HCT116 (cell line): ENCODE measurements at regions not wholly inside any gene's neighbourhood (a gene's known extent, or its start where the extent isn't known, plus 50 kb on each side); places are given as distances from the start of the nearest gene placed in this dataset.

Experiments
- ATAC-seq: fragments of 200-7000 bp; cut with Tn5 transposase; 2 replicates; pipeline ENCODE4 v1.9.1; 2020; ENCODE audit warnings: mild to moderate bottlenecking, moderate library complexity
- BruUV-seq: library from RNA; stranded (reverse); fragments of 400-500 nt; replicated peaks from 2 replicates; lab custom pipeline; 2021; lab: Mats Ljungman, UMichigan
- CTCF ChIA-PET: fragments of 300-600 bp; sonication (Branson Sonifier 250); formaldehyde crosslinking; loops from one replicate; lab custom pipeline; 2021; ENCODE audit warnings: antibody characterized with exemption; lab: Charles Lee
- POLR2A ChIA-PET: fragments of 300-600, 350-600 bp; sonication (Branson Sonifier 250); formaldehyde crosslinking; loops from one replicate; lab custom pipeline; 2021; ENCODE audit warnings: antibody characterized with exemption; lab: Charles Lee
- RAD21 ChIA-PET, 2 experiments: fragments of 300-600 bp; sonication (Branson Sonifier 250); formaldehyde crosslinking; loops; one replicate each; lab custom pipeline; 2023; ENCODE audit warnings: low total read pairs in 2 of 2; ENCODE audit not compliant: uncharacterized antibody in 2 of 2, unreplicated experiment in 2 of 2, low non-redundant PET in 1 of 2; lab: Charles Lee
- DNase-seq: peaks from one replicate; pipeline ENCODE4 v3.0.0-alpha.2; 2010; ENCODE audit warnings: low read depth, low spot score
- H2AFZ ChIP-seq: fragments of 200-600 bp; shearing (Covaris generic), sonication (generic); 2 replicates; pipeline ENCODE4 v1.6.1; 2017; ENCODE audit warnings: low read depth, mixed run types, mixed read lengths, antibody characterized with exemption, low read length; ENCODE audit not compliant: poor library complexity, severe bottlenecking
- H3K27ac ChIP-seq: 2 replicates; pipeline ENCODE4 v1.5.1; 2012; ENCODE audit warnings: low read depth, low read length
- H3K27me3 ChIP-seq: fragments of 200-600 bp; sonication (generic); 2 replicates; pipeline ENCODE4 v1.6.1; 2016; ENCODE audit warnings: mixed run types, low read length, mixed read lengths; ENCODE audit not compliant: insufficient read depth
- H3K36me3 ChIP-seq, 2 experiments: fragments of 200-500 bp in 1 of 2; fragments of 200-600 bp in 1 of 2; sonication (Bioruptor generic) in 1 of 2; sonication (generic) in 1 of 2; 2 replicates each; pipeline versions ENCODE4 v1.5.1 to v1.6.1; 2014 to 2016; ENCODE audit warnings: low read length in 2 of 2, inconsistent platforms in 1 of 2, mixed read lengths in 1 of 2, mixed run types in 1 of 2; ENCODE audit not compliant: insufficient read depth in 2 of 2, control insufficient read depth in 1 of 2
- H3K4me1 ChIP-seq, 2 experiments: fragments of 200-600 bp in 1 of 2; sonication (generic) in 1 of 2; 2 replicates each; pipeline versions ENCODE4 v1.5.1 to v1.6.1; 2012 to 2017; ENCODE audit warnings: low read length in 2 of 2, inconsistent platforms in 1 of 2, mild to moderate bottlenecking in 1 of 2, mixed read lengths in 1 of 2, mixed run types in 1 of 2, moderate library complexity in 1 of 2; ENCODE audit not compliant: insufficient read depth in 2 of 2, control insufficient read depth in 1 of 2
- H3K4me2 ChIP-seq: fragments of 200-600 bp; sonication (generic); 2 replicates; pipeline ENCODE4 v1.6.1; 2017; ENCODE audit warnings: mixed run types, low read length, mixed read lengths
- H3K4me3 ChIP-seq, 2 experiments: fragments of 200-600 bp in 1 of 2; sonication (generic) in 1 of 2; replicated peaks in 1 of 2; 2 replicates each; pipeline ENCODE4 v1.5.1; 2011 to 2016; ENCODE audit warnings: low read length in 2 of 2, control low read depth in 1 of 2, low read depth in 1 of 2, mild to moderate bottlenecking in 1 of 2, mixed read lengths in 1 of 2, mixed run types in 1 of 2
- H3K79me2 ChIP-seq: fragments of 200-600 bp; sonication (generic); 2 replicates; pipeline ENCODE4 v1.6.1; 2017; ENCODE audit warnings: mild to moderate bottlenecking, mixed run types, low read length, moderate library complexity, mixed read lengths; ENCODE audit not compliant: insufficient read depth
- H3K9ac ChIP-seq: fragments of 200-600 bp; sonication (generic); 2 replicates; pipeline ENCODE4 v1.6.1; 2016; ENCODE audit warnings: low read length, mixed read lengths
- H3K9me2 ChIP-seq: fragments of 200-600 bp; sonication (generic), shearing (Covaris generic); 2 replicates; pipeline ENCODE4 v1.6.1; 2017; ENCODE audit warnings: mixed run types, mild to moderate bottlenecking, moderate library complexity; ENCODE audit not compliant: insufficient read depth
- H3K9me3 ChIP-seq, 2 experiments: fragments of 200-500 bp in 1 of 2; fragments of 200-600 bp in 1 of 2; sonication (Bioruptor generic) in 1 of 2; sonication (generic) in 1 of 2; 2 replicates each; pipeline ENCODE4 v1.6.1; 2014 to 2017; ENCODE audit warnings: low read length in 2 of 2, mixed read lengths in 2 of 2, inconsistent platforms in 1 of 2, low read depth in 1 of 2, mild to moderate bottlenecking in 1 of 2, mixed run types in 1 of 2, moderate library complexity in 1 of 2; ENCODE audit not compliant: control insufficient read depth in 1 of 2, insufficient read depth in 1 of 2
- H4K20me1 ChIP-seq: fragments of 200-600 bp; sonication (generic), shearing (Covaris generic); 2 replicates; pipeline ENCODE4 v1.6.1; 2017; ENCODE audit warnings: mixed run types, mild to moderate bottlenecking, moderate library complexity; ENCODE audit not compliant: insufficient read depth
- CBX3 ChIP-seq: IDR thresholded peaks from 2 replicates; pipeline ENCODE4 v1.6.1; 2012; ENCODE audit warnings: low read depth
- CEBPB ChIP-seq: IDR thresholded peaks from 2 replicates; pipeline ENCODE4 v1.6.1; 2012; ENCODE audit warnings: low read depth
- CTCF ChIP-seq, 3 experiments: fragments of 200-600 bp in 1 of 3; sonication (generic) in 1 of 3; IDR thresholded peaks in 2 of 3; conservative IDR thresholded peaks in 1 of 3; 2 replicates each; pipeline ENCODE4 v1.5.1; 2012 to 2017; ENCODE audit warnings: low read depth in 2 of 3, low read length in 2 of 3, antibody characterized with exemption in 1 of 3, borderline replicate concordance in 1 of 3, control low read depth in 1 of 3, mild to moderate bottlenecking in 1 of 3, mixed read lengths in 1 of 3, mixed run types in 1 of 3, moderate library complexity in 1 of 3; ENCODE audit not compliant: insufficient read depth in 1 of 3
- EGR1 ChIP-seq: IDR thresholded peaks from 2 replicates; pipeline ENCODE4 v1.6.1; 2012; ENCODE audit warnings: low read depth
- EZH2 ChIP-seq: fragments of 200-600 bp; sonication (generic); IDR thresholded peaks from 2 replicates; pipeline ENCODE4 v1.6.1; 2017; ENCODE audit warnings: antibody characterized with exemption, mixed run types
- EZH2phosphoT487 ChIP-seq: fragments of 200-600 bp; IDR thresholded peaks from 2 replicates; pipeline ENCODE4 v1.6.1; 2018; ENCODE audit warnings: antibody characterized with exemption, borderline replicate concordance
- FOSL1 ChIP-seq: IDR thresholded peaks from 2 replicates; pipeline ENCODE4 v1.6.1; 2012; ENCODE audit warnings: low read depth
- JUND ChIP-seq: IDR thresholded peaks from 2 replicates; pipeline ENCODE4 v1.6.1; 2012
- POLR2A ChIP-seq: IDR thresholded peaks from 2 replicates; pipeline ENCODE4 v1.7.0; 2011; ENCODE audit warnings: borderline replicate concordance; ENCODE audit not compliant: insufficient read depth, insufficient read length; ENCODE audit errors: extremely low read depth
- RAD21 ChIP-seq: IDR thresholded peaks from 2 replicates; pipeline ENCODE4 v1.6.1; 2012; ENCODE audit warnings: low read depth, mild to moderate bottlenecking
- SIN3A ChIP-seq: IDR thresholded peaks from 2 replicates; pipeline ENCODE4 v1.6.1; 2012; ENCODE audit warnings: low read depth
- SP1 ChIP-seq: IDR thresholded peaks from 2 replicates; pipeline ENCODE4 v1.6.1; 2012; ENCODE audit warnings: low read depth
- TCF7L2 ChIP-seq: IDR thresholded peaks from 2 replicates; pipeline ENCODE4 v1.7.0; 2011; ENCODE audit warnings: borderline replicate concordance, inconsistent platforms; ENCODE audit not compliant: insufficient read depth, insufficient read length; ENCODE audit errors: extremely low read depth
- YY1 ChIP-seq: IDR thresholded peaks from 2 replicates; pipeline ENCODE4 v1.6.1; 2011; ENCODE audit warnings: low read length, low read depth, moderate library complexity, mild to moderate bottlenecking; ENCODE audit not compliant: insufficient replicate concordance; ENCODE audit errors: extremely low read depth
- ZBTB33 ChIP-seq: IDR thresholded peaks from 2 replicates; pipeline ENCODE4 v1.6.1; 2011; ENCODE audit warnings: mild to moderate bottlenecking, low read length, moderate library complexity; ENCODE audit not compliant: insufficient replicate concordance; ENCODE audit errors: extremely low read depth
- ZFX ChIP-seq: fragments of 450-650 bp; IDR thresholded peaks from 2 replicates; pipeline ENCODE4 v1.6.1; 2017
- ZNF274 ChIP-seq: fragments of 200-500 bp; sonication (Bioruptor generic); IDR thresholded peaks from 2 replicates; pipeline ENCODE4 v1.6.1; 2014; ENCODE audit warnings: mild to moderate bottlenecking, low read depth, low read length, inconsistent platforms
- intact Hi-C: fragments of 100-400 bp; cut with micrococcal nuclease; formaldehyde crosslinking; loops from 2 replicates; pipeline ENCODE4 v1.10.0; 2022
- TF ChIP-seq, protein P1 (sequence below): IDR thresholded peaks from 2 replicates; pipeline ENCODE4 v1.6.1; 2012; ENCODE audit warnings: low read depth

DNA sequence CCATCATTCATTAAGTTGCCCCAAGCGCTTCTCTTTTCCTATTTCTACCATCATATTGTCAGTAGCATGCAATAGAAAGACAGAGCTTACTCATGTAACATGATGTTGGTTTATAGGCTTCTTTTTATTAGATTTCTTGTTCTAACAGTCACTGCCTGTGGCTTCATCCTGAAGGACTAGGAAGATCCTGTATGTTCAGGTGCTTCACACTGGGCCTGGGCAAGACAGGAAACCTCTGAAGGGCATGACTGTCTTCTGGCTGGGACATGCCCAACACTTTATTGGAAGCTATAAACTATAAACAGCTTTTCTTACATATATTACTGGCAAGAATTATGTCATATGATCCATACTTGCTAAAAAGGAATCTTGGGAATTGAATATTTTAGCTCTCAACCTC is 258.4 kb upstream of the AKR1E2 start:
- H3K36me3 ChIP-seq, result no peaks in the 10 kb centered on the region
- no peak overlapping the region for H3K4me2 ChIP-seq
- no peaks in the 10 kb centered on the region for H3K4me1 ChIP-seq
- TF ChIP-seq SIN3A, result no peak
- TF ChIP-seq ZNF274, result no peak
- no peak for TF ChIP-seq JUND
- no peak for TF ChIP-seq POLR2A
- TF ChIP-seq ZBTB33, result no peak
- TF ChIP-seq CTCF (IDR thresholded peaks at IDR 0.05 in 2 of 3, conservative IDR thresholded peaks at IDR 0.05 in 1 of 3; ENCODE audit: borderline replicate concordance in 1 of 3, insufficient read depth in 1 of 3, low read depth in 2 of 3, low read length in 2 of 3), result no peak
- no peak for TF ChIP-seq EZH2phosphoT487
- TF ChIP-seq, protein P1, sequence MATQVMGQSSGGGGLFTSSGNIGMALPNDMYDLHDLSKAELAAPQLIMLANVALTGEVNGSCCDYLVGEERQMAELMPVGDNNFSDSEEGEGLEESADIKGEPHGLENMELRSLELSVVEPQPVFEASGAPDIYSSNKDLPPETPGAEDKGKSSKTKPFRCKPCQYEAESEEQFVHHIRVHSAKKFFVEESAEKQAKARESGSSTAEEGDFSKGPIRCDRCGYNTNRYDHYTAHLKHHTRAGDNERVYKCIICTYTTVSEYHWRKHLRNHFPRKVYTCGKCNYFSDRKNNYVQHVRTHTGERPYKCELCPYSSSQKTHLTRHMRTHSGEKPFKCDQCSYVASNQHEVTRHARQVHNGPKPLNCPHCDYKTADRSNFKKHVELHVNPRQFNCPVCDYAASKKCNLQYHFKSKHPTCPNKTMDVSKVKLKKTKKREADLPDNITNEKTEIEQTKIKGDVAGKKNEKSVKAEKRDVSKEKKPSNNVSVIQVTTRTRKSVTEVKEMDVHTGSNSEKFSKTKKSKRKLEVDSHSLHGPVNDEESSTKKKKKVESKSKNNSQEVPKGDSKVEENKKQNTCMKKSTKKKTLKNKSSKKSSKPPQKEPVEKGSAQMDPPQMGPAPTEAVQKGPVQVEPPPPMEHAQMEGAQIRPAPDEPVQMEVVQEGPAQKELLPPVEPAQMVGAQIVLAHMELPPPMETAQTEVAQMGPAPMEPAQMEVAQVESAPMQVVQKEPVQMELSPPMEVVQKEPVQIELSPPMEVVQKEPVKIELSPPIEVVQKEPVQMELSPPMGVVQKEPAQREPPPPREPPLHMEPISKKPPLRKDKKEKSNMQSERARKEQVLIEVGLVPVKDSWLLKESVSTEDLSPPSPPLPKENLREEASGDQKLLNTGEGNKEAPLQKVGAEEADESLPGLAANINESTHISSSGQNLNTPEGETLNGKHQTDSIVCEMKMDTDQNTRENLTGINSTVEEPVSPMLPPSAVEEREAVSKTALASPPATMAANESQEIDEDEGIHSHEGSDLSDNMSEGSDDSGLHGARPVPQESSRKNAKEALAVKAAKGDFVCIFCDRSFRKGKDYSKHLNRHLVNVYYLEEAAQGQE, result no peak
- no peak for TF ChIP-seq RAD21
- no peak for TF ChIP-seq EZH2
- no peak for TF ChIP-seq YY1
- no peak for TF ChIP-seq SP1
- TF ChIP-seq ZFX, result no peak
- TF ChIP-seq CBX3, result no peak
- TF ChIP-seq TCF7L2, result no peak
- no peak for TF ChIP-seq CEBPB
- TF ChIP-seq FOSL1, result no peak
- TF ChIP-seq EGR1, result no peak
- no peak overlapping the region for H2AFZ ChIP-seq
- RAD21 ChIA-PET, result no interaction called here
- no peaks in the 10 kb centered on the region for H3K9me2 ChIP-seq
- H3K9ac ChIP-seq, result no peak overlapping the region
- H3K79me2 ChIP-seq, result no peaks in the 10 kb centered on the region
- H3K9me3 ChIP-seq, result no peaks in the 10 kb centered on the region
- CTCF ChIA-PET, result no interaction called here
- ATAC-seq (no peak), DNase-seq (no peak)
- H3K27ac ChIP-seq, result no peak overlapping the region
- BruUV-seq, result no TSS peak
- no peaks in the 10 kb centered on the region for H4K20me1 ChIP-seq
- H3K4me3 ChIP-seq, result no peak overlapping the region
- no peaks in the 10 kb centered on the region for H3K27me3 ChIP-seq
- intact Hi-C loops, result no loop called here
- POLR2A ChIA-PET, result no interaction called here
